ENCODE measurements at regions not wholly inside any gene's neighbourhood (a gene's known extent, or its start where the extent isn't known, plus 50 kb on each side); places are given as distances from the start of the nearest gene placed in this dataset.

DNA sequence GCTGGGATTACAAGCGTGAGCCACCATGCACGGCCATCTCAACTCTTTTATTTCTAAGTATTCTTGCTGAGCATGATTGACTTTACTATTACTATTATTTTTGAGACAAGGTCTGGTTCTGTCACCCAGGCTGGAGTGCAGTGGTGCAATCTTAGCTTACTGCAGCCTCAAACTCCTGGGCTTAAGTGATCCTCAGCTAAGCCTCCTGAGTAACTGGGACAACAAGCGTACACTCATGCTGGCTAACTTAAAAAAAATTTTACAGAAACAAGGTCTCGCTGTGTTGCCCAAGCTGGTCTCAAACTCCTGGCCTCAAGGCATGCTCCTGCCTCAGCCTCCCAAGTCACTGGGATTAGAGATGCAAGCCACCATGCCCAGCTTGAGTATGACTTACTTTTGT, 443.7 kb downstream of the ARHGEF28 start:
- TF ChIP-seq, protein P1, sequence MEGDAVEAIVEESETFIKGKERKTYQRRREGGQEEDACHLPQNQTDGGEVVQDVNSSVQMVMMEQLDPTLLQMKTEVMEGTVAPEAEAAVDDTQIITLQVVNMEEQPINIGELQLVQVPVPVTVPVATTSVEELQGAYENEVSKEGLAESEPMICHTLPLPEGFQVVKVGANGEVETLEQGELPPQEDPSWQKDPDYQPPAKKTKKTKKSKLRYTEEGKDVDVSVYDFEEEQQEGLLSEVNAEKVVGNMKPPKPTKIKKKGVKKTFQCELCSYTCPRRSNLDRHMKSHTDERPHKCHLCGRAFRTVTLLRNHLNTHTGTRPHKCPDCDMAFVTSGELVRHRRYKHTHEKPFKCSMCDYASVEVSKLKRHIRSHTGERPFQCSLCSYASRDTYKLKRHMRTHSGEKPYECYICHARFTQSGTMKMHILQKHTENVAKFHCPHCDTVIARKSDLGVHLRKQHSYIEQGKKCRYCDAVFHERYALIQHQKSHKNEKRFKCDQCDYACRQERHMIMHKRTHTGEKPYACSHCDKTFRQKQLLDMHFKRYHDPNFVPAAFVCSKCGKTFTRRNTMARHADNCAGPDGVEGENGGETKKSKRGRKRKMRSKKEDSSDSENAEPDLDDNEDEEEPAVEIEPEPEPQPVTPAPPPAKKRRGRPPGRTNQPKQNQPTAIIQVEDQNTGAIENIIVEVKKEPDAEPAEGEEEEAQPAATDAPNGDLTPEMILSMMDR (conservative IDR thresholded peaks at IDR 0.05; ENCODE audit: low read depth, low read length): no peak
- TF ChIP-seq EZH2 (IDR thresholded peaks at IDR 0.05; ENCODE audit: low read length, unreplicated experiment): no peak
